ENCODE measurements at regions not wholly inside any gene's neighbourhood (a gene's known extent, or its start where the extent isn't known, plus 50 kb on each side); places are given as distances from the start of the nearest gene placed in this dataset.

DNA sequence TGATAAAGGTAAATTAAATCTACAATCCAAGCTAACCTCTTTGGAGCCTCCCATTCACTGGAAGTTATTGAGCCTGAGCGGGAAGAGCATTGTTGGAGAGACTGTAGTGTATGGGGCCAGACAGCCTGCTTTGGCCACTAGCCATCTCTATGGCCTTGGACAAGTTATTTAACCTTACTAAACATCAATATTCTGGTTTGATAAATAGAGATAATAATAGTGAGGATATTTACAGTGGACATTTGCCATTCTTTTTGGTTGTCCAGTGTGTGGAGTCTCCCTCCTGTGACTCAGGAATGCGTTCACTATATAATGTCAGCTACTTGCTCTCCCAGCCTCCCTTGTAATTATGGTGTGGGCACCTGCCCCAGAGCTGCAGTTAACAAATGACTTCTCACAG, 216.1 kb downstream of the SLC38A4 start:
- no peak for DNase-seq (ENCODE audit: low read depth, low spot score)
- H4K20me1 ChIP-seq (ENCODE audit: insufficient read depth): no peaks in the 10 kb centered on the region
- ChIA-PET CTCF (no interaction called here), RAD21 (ENCODE audit: low non-redundant PET in 1 of 2, low total read pairs in 2 of 2, uncharacterized antibody in 2 of 2, unreplicated experiment in 2 of 2) (no interaction called here), POLR2A (no interaction called here)
- no TSS peak for BruUV-seq (replicated peaks)
- intact Hi-C loops (cut with micrococcal nuclease): no loop called here
- ATAC-seq: no peak
- TF ChIP-seq POLR2AphosphoS5 (IDR thresholded peaks at IDR 0.05; ENCODE audit: low read depth, low read length) (no peak), SP1 (IDR thresholded peaks at IDR 0.05; ENCODE audit: low read depth) (no peak), ELF1 (IDR thresholded peaks at IDR 0.05; ENCODE audit: borderline replicate concordance, low read depth) (no peak), YY1 (IDR thresholded peaks at IDR 0.05; ENCODE audit: extremely low read depth, insufficient replicate concordance, low read depth, low read length) (no peak)
- no peak overlapping the region for H3K4me3 ChIP-seq (replicated peaks in 1 of 2; ENCODE audit: low read depth in 1 of 2, low read length in 2 of 2)
- no peaks in the 10 kb centered on the region for H3K27me3 ChIP-seq (ENCODE audit: insufficient read depth, low read length)
- H3K36me3 ChIP-seq (ENCODE audit: control insufficient read depth in 1 of 2, insufficient read depth in 2 of 2, low read length in 2 of 2): 0 out of 4 replicates have a peak, but pooled peaks cover 0 to under 1% of the 10 kb centered on the region in 2 experiments
- no peaks in the 10 kb centered on the region for H3K79me2 ChIP-seq (ENCODE audit: insufficient read depth, low read length)
- H3K27ac ChIP-seq (ENCODE audit: low read depth, low read length): no peak overlapping the region
- H2AFZ ChIP-seq (ENCODE audit: low read depth, low read length, poor library complexity, severe bottlenecking): no peak overlapping the region
- H3K9me3 ChIP-seq (ENCODE audit: control insufficient read depth in 1 of 2, insufficient read depth in 1 of 2, low read depth in 1 of 2, low read length in 2 of 2): no peaks in the 10 kb centered on the region
- no peak overlapping the region for H3K9ac ChIP-seq (ENCODE audit: low read length)
- H3K4me1 ChIP-seq (ENCODE audit: control insufficient read depth in 1 of 2, insufficient read depth in 2 of 2, low read length in 2 of 2): peaks cover 2 to 11% of the 10 kb centered on the region in 2 experiments; a peak in 1 of 4 replicates
- no peak overlapping the region for H3K4me2 ChIP-seq (ENCODE audit: low read length)
- H3K9me2 ChIP-seq (ENCODE audit: insufficient read depth): no peaks in the 10 kb centered on the region

DNA sequence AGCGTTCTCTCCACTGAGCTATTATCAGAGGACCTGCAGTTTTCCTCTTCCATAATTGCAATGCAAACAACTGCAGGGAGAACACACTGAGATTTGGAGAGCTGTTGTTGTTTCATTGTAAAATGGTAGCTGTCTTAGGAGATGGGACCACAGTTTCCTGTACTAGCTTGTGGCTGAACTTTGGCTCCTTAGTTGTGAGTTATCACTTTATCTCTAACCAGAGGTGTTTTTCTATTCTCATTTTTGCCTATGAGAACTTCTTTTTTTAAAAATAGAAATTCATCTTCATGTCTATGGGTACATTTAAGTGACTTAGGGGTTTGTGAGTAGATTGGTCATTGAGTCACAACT, 216.5 kb downstream of the SLC38A4 start:
- Histone ChIP-seq H4K20me1 (ENCODE audit: insufficient read depth) (no peaks in the 10 kb centered on the region), H3K9me2 (ENCODE audit: insufficient read depth) (no peaks in the 10 kb centered on the region), H3K9me3 (ENCODE audit: control insufficient read depth in 1 of 2, insufficient read depth in 1 of 2, low read depth in 1 of 2, low read length in 2 of 2) (no peaks in the 10 kb centered on the region), H2AFZ (ENCODE audit: low read depth, low read length, poor library complexity, severe bottlenecking) (no peak overlapping the region), H3K4me1 (ENCODE audit: control insufficient read depth in 1 of 2, insufficient read depth in 2 of 2, low read length in 2 of 2) (peaks cover 2 to 11% of the 10 kb centered on the region in 2 experiments; a peak in 1 of 4 replicates), H3K27ac (ENCODE audit: low read depth, low read length) (no peak overlapping the region), H3K36me3 (ENCODE audit: control insufficient read depth in 1 of 2, insufficient read depth in 2 of 2, low read length in 2 of 2) (no peaks in the 10 kb centered on the region), H3K9ac (ENCODE audit: low read length) (no peak overlapping the region), H3K4me3 (replicated peaks in 1 of 2; ENCODE audit: low read depth in 1 of 2, low read length in 2 of 2) (no peak overlapping the region), H3K4me2 (ENCODE audit: low read length) (no peak overlapping the region), H3K79me2 (ENCODE audit: insufficient read depth, low read length) (no peaks in the 10 kb centered on the region), H3K27me3 (ENCODE audit: insufficient read depth, low read length) (no peaks in the 10 kb centered on the region)
- ChIA-PET CTCF (no interaction called here), RAD21 (ENCODE audit: low non-redundant PET in 1 of 2, low total read pairs in 2 of 2, uncharacterized antibody in 2 of 2, unreplicated experiment in 2 of 2) (no interaction called here), POLR2A (no interaction called here)
- intact Hi-C loops (cut with micrococcal nuclease): no loop called here
- ATAC-seq (no peak), DNase-seq (ENCODE audit: low read depth, low spot score) (no peak)
- BruUV-seq (replicated peaks): no TSS peak
- TF ChIP-seq ZNF274 (IDR thresholded peaks at IDR 0.05; ENCODE audit: low read depth, low read length): no peak
- no peak for TF ChIP-seq RAD21 (IDR thresholded peaks at IDR 0.05; ENCODE audit: low read depth)
- no peak for TF ChIP-seq CEBPB (IDR thresholded peaks at IDR 0.05; ENCODE audit: low read depth)
- TF ChIP-seq JUND (IDR thresholded peaks at IDR 0.05): no peak
- no peak for TF ChIP-seq SRF (IDR thresholded peaks at IDR 0.05; ENCODE audit: low read depth)
- TF ChIP-seq ELF1 (IDR thresholded peaks at IDR 0.05; ENCODE audit: borderline replicate concordance, low read depth): no peak
- TF ChIP-seq, protein P1, sequence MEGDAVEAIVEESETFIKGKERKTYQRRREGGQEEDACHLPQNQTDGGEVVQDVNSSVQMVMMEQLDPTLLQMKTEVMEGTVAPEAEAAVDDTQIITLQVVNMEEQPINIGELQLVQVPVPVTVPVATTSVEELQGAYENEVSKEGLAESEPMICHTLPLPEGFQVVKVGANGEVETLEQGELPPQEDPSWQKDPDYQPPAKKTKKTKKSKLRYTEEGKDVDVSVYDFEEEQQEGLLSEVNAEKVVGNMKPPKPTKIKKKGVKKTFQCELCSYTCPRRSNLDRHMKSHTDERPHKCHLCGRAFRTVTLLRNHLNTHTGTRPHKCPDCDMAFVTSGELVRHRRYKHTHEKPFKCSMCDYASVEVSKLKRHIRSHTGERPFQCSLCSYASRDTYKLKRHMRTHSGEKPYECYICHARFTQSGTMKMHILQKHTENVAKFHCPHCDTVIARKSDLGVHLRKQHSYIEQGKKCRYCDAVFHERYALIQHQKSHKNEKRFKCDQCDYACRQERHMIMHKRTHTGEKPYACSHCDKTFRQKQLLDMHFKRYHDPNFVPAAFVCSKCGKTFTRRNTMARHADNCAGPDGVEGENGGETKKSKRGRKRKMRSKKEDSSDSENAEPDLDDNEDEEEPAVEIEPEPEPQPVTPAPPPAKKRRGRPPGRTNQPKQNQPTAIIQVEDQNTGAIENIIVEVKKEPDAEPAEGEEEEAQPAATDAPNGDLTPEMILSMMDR (IDR thresholded peaks at IDR 0.05 in 2 of 3, conservative IDR thresholded peaks at IDR 0.05 in 1 of 3; ENCODE audit: borderline replicate concordance in 1 of 3, insufficient read depth in 1 of 3, low read depth in 2 of 3, low read length in 2 of 3): no peak
- TF ChIP-seq, protein P2, sequence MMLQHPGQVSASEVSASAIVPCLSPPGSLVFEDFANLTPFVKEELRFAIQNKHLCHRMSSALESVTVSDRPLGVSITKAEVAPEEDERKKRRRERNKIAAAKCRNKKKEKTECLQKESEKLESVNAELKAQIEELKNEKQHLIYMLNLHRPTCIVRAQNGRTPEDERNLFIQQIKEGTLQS (IDR thresholded peaks at IDR 0.05): no peak
- no peak for TF ChIP-seq ZFX (IDR thresholded peaks at IDR 0.05)
- TF ChIP-seq YY1 (IDR thresholded peaks at IDR 0.05; ENCODE audit: extremely low read depth, insufficient replicate concordance, low read depth, low read length): no peak
- no peak for TF ChIP-seq TCF7L2 (IDR thresholded peaks at IDR 0.05; ENCODE audit: borderline replicate concordance, extremely low read depth, insufficient read depth, insufficient read length)
- TF ChIP-seq, protein P3, sequence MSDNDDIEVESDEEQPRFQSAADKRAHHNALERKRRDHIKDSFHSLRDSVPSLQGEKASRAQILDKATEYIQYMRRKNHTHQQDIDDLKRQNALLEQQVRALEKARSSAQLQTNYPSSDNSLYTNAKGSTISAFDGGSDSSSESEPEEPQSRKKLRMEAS (IDR thresholded peaks at IDR 0.05): no peak
- TF ChIP-seq FOSL1 (IDR thresholded peaks at IDR 0.05; ENCODE audit: low read depth): no peak
- TF ChIP-seq EZH2phosphoT487 (IDR thresholded peaks at IDR 0.05; ENCODE audit: borderline replicate concordance): no peak
- TF ChIP-seq EZH2 (IDR thresholded peaks at IDR 0.05): no peak

Measured in HCT116 (cell line).